ENCODE measurements at regions not wholly inside any gene's neighbourhood (a gene's known extent, or its start where the extent isn't known, plus 50 kb on each side); places are given as distances from the start of the nearest gene placed in this dataset.

DNA sequence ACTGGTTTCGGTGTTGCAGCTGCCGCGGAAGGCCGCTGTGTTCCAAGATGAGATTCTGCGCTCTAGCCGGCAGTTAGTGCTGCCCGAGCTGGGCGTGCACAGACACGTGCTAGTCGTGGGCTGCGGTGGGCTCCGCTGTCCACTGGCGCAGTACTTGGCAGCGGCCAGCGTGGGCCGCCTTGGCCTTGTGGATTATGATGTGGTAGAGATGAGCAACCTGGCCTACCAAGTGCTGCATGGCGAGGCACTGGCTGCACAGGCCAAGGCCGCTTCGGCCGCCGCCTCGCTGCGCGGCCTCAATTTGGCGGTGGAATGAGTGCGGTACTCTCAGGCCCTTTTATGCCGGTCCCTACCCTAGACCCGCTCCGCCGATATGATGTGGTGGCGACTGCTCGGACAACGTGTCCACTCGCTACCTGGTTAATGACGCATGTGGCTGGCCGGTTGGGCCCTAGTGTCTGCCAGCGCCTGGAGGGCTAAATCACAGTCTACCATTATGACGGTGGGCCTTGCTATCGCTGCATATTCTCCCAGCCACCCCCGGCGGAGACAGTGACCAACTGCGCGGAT lies 102.2 kb downstream of the SNAPC1 start:
- TF ChIP-seq, protein P1, sequence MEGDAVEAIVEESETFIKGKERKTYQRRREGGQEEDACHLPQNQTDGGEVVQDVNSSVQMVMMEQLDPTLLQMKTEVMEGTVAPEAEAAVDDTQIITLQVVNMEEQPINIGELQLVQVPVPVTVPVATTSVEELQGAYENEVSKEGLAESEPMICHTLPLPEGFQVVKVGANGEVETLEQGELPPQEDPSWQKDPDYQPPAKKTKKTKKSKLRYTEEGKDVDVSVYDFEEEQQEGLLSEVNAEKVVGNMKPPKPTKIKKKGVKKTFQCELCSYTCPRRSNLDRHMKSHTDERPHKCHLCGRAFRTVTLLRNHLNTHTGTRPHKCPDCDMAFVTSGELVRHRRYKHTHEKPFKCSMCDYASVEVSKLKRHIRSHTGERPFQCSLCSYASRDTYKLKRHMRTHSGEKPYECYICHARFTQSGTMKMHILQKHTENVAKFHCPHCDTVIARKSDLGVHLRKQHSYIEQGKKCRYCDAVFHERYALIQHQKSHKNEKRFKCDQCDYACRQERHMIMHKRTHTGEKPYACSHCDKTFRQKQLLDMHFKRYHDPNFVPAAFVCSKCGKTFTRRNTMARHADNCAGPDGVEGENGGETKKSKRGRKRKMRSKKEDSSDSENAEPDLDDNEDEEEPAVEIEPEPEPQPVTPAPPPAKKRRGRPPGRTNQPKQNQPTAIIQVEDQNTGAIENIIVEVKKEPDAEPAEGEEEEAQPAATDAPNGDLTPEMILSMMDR (IDR thresholded peaks at IDR 0.05): no peak
- no peak for TF ChIP-seq POLR2A (IDR thresholded peaks at IDR 0.05)

Data from body of pancreas (tissue), 4 donors.